Mesendoderm (in vitro differentiated cells): ENCODE measurements at regions not wholly inside any gene's neighbourhood (a gene's known extent, or its start where the extent isn't known, plus 50 kb on each side); places are given as distances from the start of the nearest gene placed in this dataset.

Experiments
- DNase-seq: peaks from one replicate; pipeline ENCODE4 v3.0.0; 2013
- H2AK5ac ChIP-seq: 2 replicates; pipeline ENCODE4 v1.6.1; 2013; ENCODE audit warnings: low read length, inconsistent platforms
- H2BK120ac ChIP-seq: 2 replicates; pipeline ENCODE4 v1.6.1; 2013; ENCODE audit warnings: low read depth, mild to moderate bottlenecking, low read length, moderate library complexity, mixed read lengths
- H2BK15ac ChIP-seq: replicated peaks from 2 replicates; pipeline ENCODE4 v1.6.1; 2013; ENCODE audit warnings: low read depth, mild to moderate bottlenecking, moderate library complexity
- H2BK5ac ChIP-seq: 2 replicates; pipeline ENCODE4 v1.6.1; 2013; ENCODE audit warnings: low read length, inconsistent platforms
- H3K18ac ChIP-seq: 2 replicates; pipeline ENCODE4 v1.6.1; 2013; ENCODE audit warnings: mild to moderate bottlenecking, low read length, mixed read lengths
- H3K23ac ChIP-seq: one replicate; pipeline ENCODE4 v1.6.1; 2013; ENCODE audit warnings: low read length
- H3K27ac ChIP-seq: 2 replicates; pipeline ENCODE4 v1.5.1; 2013; ENCODE audit warnings: low read depth, mild to moderate bottlenecking, inconsistent platforms, low read length, moderate library complexity
- H3K27me3 ChIP-seq: 2 replicates; pipeline ENCODE4 v1.6.1; 2013; ENCODE audit warnings: low read length, control low read depth, mild to moderate bottlenecking, inconsistent platforms; ENCODE audit not compliant: insufficient read depth, poor library complexity
- H3K36me3 ChIP-seq: 2 replicates; pipeline ENCODE4 v1.6.1; 2013; ENCODE audit warnings: low read length, inconsistent platforms; ENCODE audit not compliant: control insufficient read depth, insufficient read depth
- H3K4ac ChIP-seq: one replicate; pipeline ENCODE4 v1.6.1; 2013; ENCODE audit warnings: low read depth, mild to moderate bottlenecking, low read length, moderate library complexity
- H3K4me1 ChIP-seq: 2 replicates; pipeline ENCODE4 v1.6.1; 2013; ENCODE audit warnings: low read depth, low read length, inconsistent platforms; ENCODE audit not compliant: control insufficient read depth
- H3K4me2 ChIP-seq: 2 replicates; pipeline ENCODE4 v1.6.1; 2013; ENCODE audit warnings: low read length
- H3K4me3 ChIP-seq: 2 replicates; pipeline ENCODE4 v1.5.1; 2013; ENCODE audit warnings: mild to moderate bottlenecking, low read length
- H3K56ac ChIP-seq: one replicate; pipeline ENCODE4 v1.6.1; 2013; ENCODE audit warnings: low read length
- H3K79me1 ChIP-seq: 2 replicates; pipeline ENCODE4 v1.6.1; 2013; ENCODE audit warnings: low read length, inconsistent platforms
- H3K79me2 ChIP-seq: 2 replicates; pipeline ENCODE4 v1.6.1; 2013; ENCODE audit warnings: mild to moderate bottlenecking, low read length; ENCODE audit not compliant: control insufficient read depth, insufficient read depth
- H3K9ac ChIP-seq: 2 replicates; pipeline ENCODE4 v1.6.1; 2013; ENCODE audit warnings: low read length, inconsistent platforms
- H4K5ac ChIP-seq: one replicate; pipeline ENCODE4 v1.6.1; 2013; ENCODE audit warnings: low read length
- H4K8ac ChIP-seq: one replicate; pipeline ENCODE4 v1.6.1; 2013; ENCODE audit warnings: low read depth, mild to moderate bottlenecking, control low read depth, low read length, moderate library complexity
- WGBS: extraction: QIAGEN DNeasy Blood & Tissue Kit; methylation state at CpG from one replicate; pipeline ENCODE4 v1.1.7; 2013; ENCODE audit warnings: low lambda C conversion rate, missing lambda C conversion rate; ENCODE audit not compliant: insufficient coverage; ENCODE audit errors: extremely low coverage; 5-methylcytosine and 5-hydroxymethylcytosine counted together

- no peak overlapping the region for H3K23ac ChIP-seq
- no peak overlapping the region for H3K9ac ChIP-seq
- no peak overlapping the region for H3K4me3 ChIP-seq
- peaks cover 17% of the 10 kb centered on the region for H3K4me1 ChIP-seq
- H2BK5ac ChIP-seq, result no peak overlapping the region
- H3K27ac ChIP-seq, result no peak overlapping the region
- no peak overlapping the region for H3K56ac ChIP-seq
- no peak overlapping the region for H4K5ac ChIP-seq
- no peak overlapping the region for H2BK15ac ChIP-seq
- WGBS, result no CpG with 5 or more reads among the region's 2 CpGs
- no peak overlapping the region for H3K4me2 ChIP-seq
- no peak overlapping the region for H2BK120ac ChIP-seq
- no peak overlapping the region for H2AK5ac ChIP-seq
- no peak overlapping the region for H3K4ac ChIP-seq
- H3K27me3 ChIP-seq, result no peaks in the 10 kb centered on the region
- no peak overlapping the region for H4K8ac ChIP-seq
- no peak for DNase-seq
- no peaks in the 10 kb centered on the region for H3K36me3 ChIP-seq
- no peaks in the 10 kb centered on the region for H3K79me2 ChIP-seq
- H3K79me1 ChIP-seq, result no peaks in the 10 kb centered on the region
- H3K18ac ChIP-seq, result no peak overlapping the region
Observed at GRCh38 chr3:40876496-40876895, 322.8 kb upstream of the CTNNB1 start.

DNA sequence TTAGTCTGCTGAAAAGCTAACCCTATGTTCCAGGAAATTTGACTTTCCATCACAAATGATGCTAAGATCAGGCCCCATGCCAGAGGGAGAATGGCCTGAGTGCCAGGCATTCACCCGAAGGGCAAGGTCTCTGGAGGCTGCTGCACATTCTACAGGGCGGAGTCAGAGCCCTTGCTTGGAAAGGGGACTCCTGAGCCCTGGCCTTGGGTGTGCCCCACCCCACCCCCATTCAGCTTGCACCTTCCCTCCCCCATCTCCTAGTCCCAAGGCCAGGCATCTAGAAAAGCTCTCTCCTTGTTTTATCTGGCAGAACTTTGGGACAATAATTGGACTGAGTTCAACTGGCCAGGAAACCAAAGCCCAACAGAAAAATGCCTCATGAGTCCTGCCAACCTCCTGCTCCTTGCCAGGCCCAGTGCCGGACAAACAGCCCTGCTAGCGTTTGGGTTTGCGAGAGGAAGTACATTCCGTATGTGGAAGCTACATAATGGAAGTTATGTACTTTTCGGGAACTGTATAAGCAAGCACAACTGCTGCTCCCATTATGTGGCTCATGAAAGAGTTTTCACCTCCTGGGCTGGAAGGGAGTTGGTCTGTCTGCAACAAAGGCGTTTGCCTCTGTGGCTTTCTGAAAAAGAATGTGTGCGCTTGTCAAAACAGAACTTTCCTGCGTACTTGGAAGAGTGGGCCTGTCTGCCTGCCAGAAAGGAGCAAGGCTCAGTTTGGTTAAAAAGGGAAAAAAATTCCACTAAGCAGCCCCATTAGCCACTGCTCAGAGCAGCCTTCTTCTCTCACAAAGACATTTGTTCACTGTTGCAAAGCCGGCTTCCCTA, 321.5 kb upstream of the CTNNB1 start:
- no peak overlapping the region for H2BK120ac ChIP-seq
- no peaks in the 10 kb centered on the region for H3K27me3 ChIP-seq
- H3K9ac ChIP-seq, result no peak overlapping the region
- no peak overlapping the region for H4K5ac ChIP-seq
- H2AK5ac ChIP-seq, result no peak overlapping the region
- H3K4me2 ChIP-seq, result no peak overlapping the region
- no peak overlapping the region for H3K4ac ChIP-seq
- H3K56ac ChIP-seq, result no peak overlapping the region
- no peak overlapping the region for H3K23ac ChIP-seq
- no peak overlapping the region for H4K8ac ChIP-seq
- no peak overlapping the region for H2BK5ac ChIP-seq
- H3K18ac ChIP-seq, result peak overlapping the region; percentile 45
- WGBS, result no CpG with 5 or more reads among the region's 11 CpGs
- no peak for DNase-seq
- H3K79me2 ChIP-seq, result no peaks in the 10 kb centered on the region
- no peaks in the 10 kb centered on the region for H3K79me1 ChIP-seq
- no peak overlapping the region for H3K27ac ChIP-seq
- no peaks in the 10 kb centered on the region for H3K36me3 ChIP-seq
- no peak overlapping the region for H3K4me3 ChIP-seq
- H3K4me1 ChIP-seq, result peaks cover 6% of the 10 kb centered on the region
- H2BK15ac ChIP-seq, result no peak overlapping the region

DNA sequence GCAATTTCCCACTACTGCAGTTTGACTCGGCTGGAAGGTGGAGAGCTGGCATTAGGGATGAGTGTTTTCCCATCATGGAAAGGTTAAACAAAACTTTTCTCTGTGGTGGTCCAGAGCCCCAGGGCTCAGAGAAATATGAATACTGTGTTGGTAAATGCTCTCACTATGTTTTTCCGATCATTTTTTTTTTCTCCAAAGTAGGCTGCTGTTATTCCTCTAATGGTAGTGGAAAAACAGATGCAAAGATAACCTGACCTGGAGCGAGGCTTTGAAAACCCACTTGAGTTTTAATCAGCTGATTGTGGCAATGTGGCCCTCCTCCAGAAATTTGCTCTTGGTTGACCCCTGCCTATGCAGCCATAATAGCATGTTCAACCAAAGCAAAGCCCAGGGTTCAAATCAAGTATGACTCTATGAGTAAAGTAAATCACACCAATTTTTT, 320.8 kb upstream of the CTNNB1 start:
- H3K27ac ChIP-seq, result no peak overlapping the region

GRCh38 chr3:40885430-40885829, 313.9 kb upstream of the CTNNB1 start:
- no peaks in the 10 kb centered on the region for H3K79me1 ChIP-seq
- H3K27me3 ChIP-seq, result no peaks in the 10 kb centered on the region
- no peak overlapping the region for H4K8ac ChIP-seq
- H3K4me2 ChIP-seq, result no peak overlapping the region
- no peak overlapping the region for H3K27ac ChIP-seq
- H3K79me2 ChIP-seq, result no peaks in the 10 kb centered on the region
- no peak overlapping the region for H3K18ac ChIP-seq
- no peak overlapping the region for H3K56ac ChIP-seq
- no peak overlapping the region for H3K4ac ChIP-seq
- H2BK120ac ChIP-seq, result no peak overlapping the region
- no peak overlapping the region for H2BK15ac ChIP-seq
- no peak overlapping the region for H3K4me3 ChIP-seq
- no peak for DNase-seq
- H3K36me3 ChIP-seq, result no peaks in the 10 kb centered on the region
- no CpG with 5 or more reads among the region's 5 CpGs for WGBS
- no peaks in the 10 kb centered on the region for H3K4me1 ChIP-seq
- H2AK5ac ChIP-seq, result no peak overlapping the region
- no peak overlapping the region for H4K5ac ChIP-seq
- H3K9ac ChIP-seq, result no peak overlapping the region
- no peak overlapping the region for H3K23ac ChIP-seq
- no peak overlapping the region for H2BK5ac ChIP-seq

More for the DNA sequence above, 320.8 kb upstream of the CTNNB1 start:
- Histone ChIP-seq H3K4me3 (no peak overlapping the region), H2AK5ac (no peak overlapping the region), H3K79me2 (no peaks in the 10 kb centered on the region), H3K56ac (no peak overlapping the region), H4K8ac (no peak overlapping the region), H3K36me3 (no peaks in the 10 kb centered on the region), H3K23ac (no peak overlapping the region), H2BK5ac (no peak overlapping the region), H3K4me1 (peaks cover 6% of the 10 kb centered on the region), H3K4me2 (no peak overlapping the region), H2BK15ac (no peak overlapping the region), H3K79me1 (no peaks in the 10 kb centered on the region), H3K18ac (peak overlapping the region; percentile 45), H2BK120ac (no peak overlapping the region), H3K4ac (no peak overlapping the region), H4K5ac (no peak overlapping the region), H3K27me3 (no peaks in the 10 kb centered on the region), H3K9ac (no peak overlapping the region)
- DNase-seq, result no peak
- no CpG with 5 or more reads among the region's 3 CpGs for WGBS

DNA sequence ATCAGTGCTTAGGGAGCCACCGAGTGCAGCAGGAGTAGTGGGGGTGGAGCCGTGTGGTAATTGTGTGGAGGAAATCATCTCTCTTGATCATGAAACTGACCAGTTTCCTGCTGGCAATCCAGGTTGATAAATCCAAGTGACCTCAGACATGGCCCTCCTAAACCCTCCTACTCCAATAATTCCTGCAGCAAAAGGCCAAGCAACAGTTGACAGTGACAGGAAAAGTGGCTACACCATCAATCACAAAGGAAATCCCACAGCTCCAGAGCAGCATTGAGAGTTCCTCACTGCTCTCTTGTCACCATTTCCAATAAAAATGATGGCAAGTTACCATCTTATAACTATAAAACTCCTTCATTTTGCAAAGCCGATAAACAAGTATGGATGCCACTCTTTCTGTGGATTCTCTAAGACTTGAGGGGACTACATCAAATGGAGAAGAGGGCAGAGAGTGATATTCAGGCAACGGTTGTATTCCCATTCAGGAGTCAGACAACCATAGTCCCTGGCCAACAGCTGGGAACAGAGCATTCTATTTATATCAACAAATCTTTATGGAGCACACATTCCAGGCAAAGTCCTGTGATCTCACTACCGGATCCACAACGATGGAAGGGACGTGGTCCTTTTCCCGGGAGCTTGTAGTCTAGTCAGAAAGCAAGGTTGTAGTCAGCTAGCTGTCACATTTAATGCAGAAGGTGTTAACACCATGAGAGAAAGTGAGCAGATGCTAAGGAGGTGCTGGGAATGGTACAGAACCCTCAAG, 312.5 kb upstream of the CTNNB1 start:
- Histone ChIP-seq H2BK15ac (no peak overlapping the region), H3K18ac (no peak overlapping the region), H2BK5ac (no peak overlapping the region), H3K36me3 (no peaks in the 10 kb centered on the region), H4K5ac (no peak overlapping the region), H3K4me3 (no peak overlapping the region), H4K8ac (no peak overlapping the region), H2AK5ac (no peak overlapping the region), H3K23ac (no peak overlapping the region), H3K56ac (no peak overlapping the region), H3K4me2 (no peak overlapping the region), H3K9ac (no peak overlapping the region), H3K27me3 (no peaks in the 10 kb centered on the region), H2BK120ac (no peak overlapping the region), H3K27ac (no peak overlapping the region), H3K4ac (no peak overlapping the region), H3K79me1 (no peaks in the 10 kb centered on the region), H3K79me2 (no peaks in the 10 kb centered on the region), H3K4me1 (no peaks in the 10 kb centered on the region)
- no CpG with 5 or more reads among the region's 8 CpGs for WGBS
- DNase-seq, result no peak
